ENCODE measurements at regions not wholly inside any gene's neighbourhood (a gene's known extent, or its start where the extent isn't known, plus 50 kb on each side); places are given as distances from the start of the nearest gene placed in this dataset.

DNA sequence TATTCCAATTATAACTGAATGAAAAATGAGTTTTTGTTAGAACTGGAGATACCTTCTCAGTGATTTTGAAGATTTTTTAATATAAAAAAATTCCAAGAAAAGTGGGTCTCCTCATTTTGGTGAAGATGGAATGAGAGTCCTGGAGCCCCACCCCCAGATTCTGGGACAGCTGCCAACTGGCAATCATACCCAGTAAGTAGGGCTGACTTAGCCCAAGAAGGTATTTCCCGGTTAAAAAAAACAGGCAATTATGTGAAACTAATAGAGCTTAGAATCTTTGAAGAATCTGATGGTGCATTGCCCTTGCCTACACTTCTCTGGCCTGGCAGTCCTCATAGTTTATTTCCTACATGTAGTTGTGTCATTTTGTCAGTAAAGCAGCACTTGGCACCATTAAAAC, 52.8 kb upstream of the VWDE start:
- no peak for DNase-seq (ENCODE audit: low read depth in 3 of 3, low spot score in 2 of 3)

DNA sequence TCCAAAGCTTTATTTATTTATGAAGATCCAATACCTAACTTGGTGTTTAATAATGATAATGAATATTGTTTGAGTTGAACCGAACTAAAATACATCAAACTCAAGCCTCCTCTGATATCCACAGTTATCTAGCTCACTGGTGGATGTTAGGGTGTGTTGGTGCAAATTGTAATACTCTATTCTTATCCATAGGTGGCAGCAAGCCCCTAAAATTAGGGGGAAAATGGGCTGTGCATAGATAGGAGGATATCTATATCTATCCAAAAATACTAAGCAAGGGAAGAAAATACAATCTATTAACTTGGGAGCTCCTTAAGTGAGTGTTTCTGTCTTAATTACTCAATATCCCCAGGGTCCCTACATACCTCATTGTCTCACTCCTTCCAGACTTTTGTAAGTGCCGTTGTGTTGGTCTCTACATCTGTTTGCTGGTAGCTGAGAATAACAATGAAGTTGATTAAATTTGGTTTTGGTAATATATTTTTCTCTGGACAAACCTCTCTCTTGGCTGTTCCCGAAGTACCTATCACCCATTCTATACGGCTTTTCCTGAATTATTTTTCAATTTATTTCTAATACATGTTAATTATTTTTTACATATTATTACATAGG, 55.0 kb upstream of the VWDE start:
- DNase-seq (ENCODE audit: low read depth in 3 of 3, low spot score in 2 of 3), result peak in 1 of 3 donors; percentile 5

DNA sequence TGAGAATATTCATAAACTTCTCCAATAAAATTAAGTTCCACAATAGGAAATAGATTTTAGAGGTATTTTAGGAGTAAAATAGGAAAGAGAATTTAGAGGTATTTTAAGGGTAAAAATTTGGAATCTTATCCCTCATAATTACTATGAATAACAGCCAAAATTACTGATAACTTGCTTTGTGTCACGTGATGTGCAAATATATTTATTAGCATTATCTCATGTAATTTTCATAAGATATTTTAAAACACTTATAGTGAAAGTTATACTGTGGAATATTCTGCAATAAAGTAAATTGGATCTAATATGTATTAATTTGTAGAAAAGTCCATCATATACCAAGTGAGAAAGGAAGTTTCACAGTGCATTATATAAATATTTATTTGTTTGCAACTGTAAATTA, 64.2 kb upstream of the VWDE start:
- no peak for DNase-seq (ENCODE audit: low read depth in 3 of 3, low spot score in 2 of 3)

DNA sequence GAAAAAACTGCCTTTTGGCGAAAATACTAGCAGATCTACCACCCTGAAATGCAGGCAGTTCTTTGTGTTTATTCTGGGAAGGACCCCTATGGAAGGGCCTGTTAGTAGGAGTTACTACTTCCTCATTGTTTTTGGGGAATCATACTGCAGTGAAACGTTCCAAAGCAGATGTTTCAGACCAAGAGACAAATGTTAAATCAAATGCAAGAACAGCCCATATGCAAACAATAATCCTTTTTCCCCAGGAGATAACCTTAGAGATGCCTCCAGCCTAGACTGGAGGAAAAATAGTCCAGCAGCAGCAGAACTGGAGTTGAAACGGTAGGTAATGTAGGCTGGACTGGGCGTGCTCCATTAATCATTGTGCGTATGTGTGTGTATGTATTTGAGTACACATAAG, 65.9 kb upstream of the VWDE start:
- no peak for DNase-seq (ENCODE audit: low read depth in 3 of 3, low spot score in 2 of 3)

DNA sequence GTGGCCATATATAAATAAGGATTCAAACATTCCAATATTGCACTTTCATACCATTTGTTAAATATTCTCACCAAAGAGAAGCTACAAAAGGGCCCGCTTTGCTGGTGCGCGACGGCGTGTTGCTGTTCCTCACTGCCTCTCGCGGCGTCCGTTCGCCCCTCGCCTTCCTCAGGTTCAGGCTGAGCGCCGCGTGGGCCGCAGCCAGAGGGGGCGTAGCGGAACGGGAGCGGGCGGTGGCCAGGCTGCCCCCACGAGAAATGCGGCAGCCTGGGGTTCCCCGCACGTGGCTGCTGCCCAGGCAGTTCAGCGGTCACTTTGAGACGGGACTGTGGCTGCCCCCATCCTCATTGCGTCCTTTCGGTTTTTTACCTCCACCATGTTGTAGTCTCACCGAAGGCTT, 67.3 kb upstream of the VWDE start:
- no peak for DNase-seq (ENCODE audit: low read depth in 3 of 3, low spot score in 2 of 3)

DNA sequence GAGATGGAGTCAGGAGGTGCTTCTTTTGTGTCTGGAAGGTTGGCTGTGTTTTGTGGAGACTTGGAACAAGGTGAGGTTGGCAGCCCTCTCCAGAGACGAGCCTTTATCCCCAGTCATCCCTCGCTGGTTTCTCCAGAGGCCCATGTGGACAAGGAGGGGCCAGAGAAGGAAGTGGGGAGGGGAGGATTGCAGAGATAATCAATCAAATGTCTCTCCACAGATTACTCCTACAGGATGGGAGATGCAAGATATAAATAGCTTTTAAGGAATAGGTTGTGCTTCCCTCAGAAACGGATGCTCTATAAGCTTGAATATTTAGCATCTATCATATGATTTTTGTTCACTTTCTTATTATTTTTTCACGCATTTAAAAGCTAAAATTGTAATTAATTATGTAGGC, 70.4 kb upstream of the VWDE start:
- no peak for DNase-seq (ENCODE audit: low read depth in 3 of 3, low spot score in 2 of 3)

DNA sequence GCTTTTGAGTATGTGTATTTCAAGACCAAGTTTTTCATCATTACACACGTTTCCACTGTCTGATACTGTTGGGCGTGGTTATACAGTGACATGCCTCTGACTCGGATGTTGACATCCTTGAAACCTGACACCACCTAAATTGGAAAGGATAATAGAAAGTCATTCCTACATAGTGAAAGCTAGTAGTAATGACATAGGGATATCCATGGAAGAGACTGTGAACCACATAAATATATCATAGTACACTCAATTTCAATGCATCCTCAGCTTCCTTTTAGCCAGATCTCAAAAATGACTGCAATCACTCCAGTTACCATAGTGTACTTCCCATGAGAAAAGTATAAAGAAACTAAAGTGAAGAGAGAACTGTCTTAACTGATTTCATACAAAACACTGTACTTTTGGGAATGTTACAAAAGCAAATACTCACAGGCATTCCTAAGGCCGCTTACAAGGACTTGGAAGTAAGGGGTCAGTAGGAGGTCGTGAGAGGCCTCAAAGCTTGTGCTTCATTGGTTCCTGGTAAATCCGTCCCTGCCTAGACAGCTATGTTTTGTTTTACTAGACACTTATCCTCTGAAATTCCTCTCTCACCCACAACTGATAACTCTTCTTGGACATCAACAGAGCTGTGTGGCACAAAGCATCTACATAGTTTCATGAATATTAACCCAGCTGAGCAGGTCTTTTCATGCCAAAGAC, 71.8 kb upstream of the VWDE start:
- DNase-seq (ENCODE audit: low read depth in 3 of 3, low spot score in 2 of 3), result no peak

DNA sequence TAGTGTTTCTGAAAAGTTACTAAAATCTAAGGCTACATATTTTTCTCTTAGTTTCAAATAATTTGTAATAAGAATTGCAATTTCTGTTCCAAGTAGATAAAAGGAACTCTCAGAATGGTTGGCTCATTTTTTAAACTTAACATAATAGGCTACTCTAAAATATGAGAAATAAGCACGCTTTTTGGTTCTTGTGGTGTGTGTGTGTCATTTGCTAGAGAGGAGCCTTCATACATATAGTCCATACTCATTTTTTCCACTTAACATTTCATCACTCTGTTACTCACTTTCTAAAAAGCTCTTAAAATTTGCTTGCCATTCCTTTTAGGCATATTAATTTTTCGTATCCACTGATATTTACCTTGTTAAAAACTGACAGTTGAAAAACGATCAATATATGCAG, 74.0 kb upstream of the VWDE start:
- DNase-seq (ENCODE audit: low read depth in 3 of 3, low spot score in 2 of 3), result no peak

DNA sequence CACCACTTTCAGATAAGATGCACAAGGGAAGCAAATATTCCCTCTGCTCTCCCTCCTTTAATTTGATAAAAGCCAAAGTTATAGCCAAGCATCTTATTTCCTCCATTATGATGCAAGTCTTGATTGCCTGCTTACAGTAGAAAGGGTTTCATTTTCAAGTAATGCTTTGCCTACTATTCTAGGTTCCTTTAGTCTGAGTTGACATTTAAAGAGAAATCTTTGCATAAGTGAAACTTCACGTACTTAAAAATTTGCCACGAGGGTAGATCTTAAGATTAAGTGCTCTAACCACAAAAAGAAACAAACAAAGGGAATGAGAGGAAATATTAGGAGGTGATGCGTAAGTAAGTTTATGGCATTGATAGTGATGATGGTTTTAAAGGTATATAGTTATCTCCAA, 78.1 kb upstream of the VWDE start:
- DNase-seq (ENCODE audit: low read depth in 3 of 3, low spot score in 2 of 3), result no peak

DNA sequence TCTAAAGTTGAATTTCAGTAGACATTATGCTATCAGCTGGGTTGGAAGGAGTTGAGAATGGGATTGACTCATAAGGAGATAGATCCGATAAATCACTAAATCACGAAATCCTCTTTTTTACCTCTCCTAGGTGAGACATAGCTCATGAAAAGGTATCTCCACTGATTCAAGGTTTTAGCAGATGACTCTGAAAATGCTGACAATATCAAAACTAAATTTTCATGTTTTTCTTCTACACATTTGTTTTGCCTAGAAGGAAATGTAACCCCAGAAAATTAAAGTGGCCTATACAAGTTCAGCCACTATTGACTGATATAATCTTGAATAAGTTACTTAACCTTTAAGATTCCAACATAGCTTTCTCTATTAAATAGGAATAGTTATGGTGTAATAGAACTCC, 82.2 kb upstream of the VWDE start:
- no peak for DNase-seq (ENCODE audit: low read depth in 3 of 3, low spot score in 2 of 3)

DNA sequence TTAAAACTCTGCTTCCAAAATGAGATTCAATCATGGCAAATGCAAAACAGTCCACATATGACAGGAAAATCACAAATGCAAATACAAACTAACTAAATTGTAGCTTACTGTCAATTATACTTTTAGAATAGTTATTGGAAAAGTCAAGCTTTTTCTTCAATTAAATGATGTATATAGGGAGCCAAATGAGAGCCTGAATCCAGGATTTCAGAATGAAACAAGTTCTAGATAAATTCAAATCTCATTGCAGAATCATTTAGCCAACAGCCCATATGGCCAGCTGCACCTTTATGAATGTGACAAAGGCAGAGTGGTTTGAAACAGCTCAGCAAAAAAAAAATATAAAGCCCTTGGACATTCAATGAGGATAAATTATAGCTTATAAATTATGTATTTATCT, 82.2 kb upstream of the SCIN start:
- no peak for DNase-seq (ENCODE audit: low read depth in 3 of 3, low spot score in 2 of 3)

DNA sequence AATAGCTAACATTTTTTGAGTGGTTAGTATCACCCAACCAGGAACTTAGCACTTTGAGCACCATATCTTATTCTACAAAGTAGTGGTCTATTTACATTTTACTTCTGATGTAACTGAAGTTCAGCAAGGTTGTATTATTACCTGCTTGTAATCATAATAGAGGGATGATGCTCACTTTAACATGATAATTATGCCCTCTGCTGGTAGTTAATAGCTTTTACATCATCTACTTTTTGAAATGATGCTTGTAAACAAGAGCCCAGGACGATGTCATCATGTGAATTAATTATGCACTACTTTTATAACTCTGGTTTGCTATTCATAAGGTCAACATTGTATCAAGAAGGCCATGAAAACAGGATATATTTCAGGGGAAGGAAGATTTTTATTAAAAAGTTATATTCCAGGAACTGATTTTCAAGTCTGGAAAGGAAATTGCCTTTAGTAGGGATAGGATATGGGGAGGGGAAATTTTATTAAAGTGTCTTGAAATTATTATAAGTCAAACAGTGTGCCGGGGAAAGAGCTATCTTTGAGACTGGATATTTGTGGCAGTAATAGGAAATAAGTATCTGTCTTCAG, 80.3 kb upstream of the SCIN start:
- no peak for DNase-seq (ENCODE audit: low read depth in 3 of 3, low spot score in 2 of 3)

DNA sequence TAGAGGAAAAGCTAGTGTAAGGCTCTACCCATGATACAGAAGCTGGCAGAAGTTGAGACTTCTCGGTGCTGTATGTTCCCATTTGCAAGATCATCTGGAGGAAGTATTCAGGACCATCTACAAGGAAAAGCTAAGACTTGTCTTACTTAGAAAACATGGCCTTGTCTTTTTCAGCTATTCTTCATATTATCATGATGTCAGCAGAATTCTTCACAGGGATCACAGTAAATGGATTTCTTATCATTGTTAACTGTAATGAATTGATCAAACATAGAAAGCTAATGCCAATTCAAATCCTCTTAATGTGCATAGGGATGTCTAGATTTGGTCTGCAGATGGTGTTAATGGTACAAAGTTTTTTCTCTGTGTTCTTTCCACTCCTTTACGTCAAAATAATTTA, 79.6 kb upstream of the SCIN start:
- no peak for DNase-seq (ENCODE audit: low read depth in 3 of 3, low spot score in 2 of 3)

DNA sequence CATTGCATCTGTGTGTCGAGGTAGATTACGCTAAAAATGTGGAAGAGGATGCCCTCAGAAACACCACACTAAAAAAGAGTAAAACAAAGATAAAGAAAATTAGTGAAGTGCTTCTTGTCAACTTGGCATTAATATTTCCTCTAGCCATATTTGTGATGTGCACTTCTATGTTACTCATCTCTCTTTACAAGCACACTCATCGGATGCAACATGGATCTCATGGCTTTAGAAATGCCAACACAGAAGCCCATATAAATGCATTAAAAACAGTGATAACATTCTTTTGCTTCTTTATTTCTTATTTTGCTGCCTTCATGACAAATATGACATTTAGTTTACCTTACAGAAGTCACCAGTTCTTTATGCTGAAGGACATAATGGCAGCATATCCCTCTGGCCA, 79.0 kb upstream of the SCIN start:
- DNase-seq (ENCODE audit: low read depth in 3 of 3, low spot score in 2 of 3), result no peak

DNA sequence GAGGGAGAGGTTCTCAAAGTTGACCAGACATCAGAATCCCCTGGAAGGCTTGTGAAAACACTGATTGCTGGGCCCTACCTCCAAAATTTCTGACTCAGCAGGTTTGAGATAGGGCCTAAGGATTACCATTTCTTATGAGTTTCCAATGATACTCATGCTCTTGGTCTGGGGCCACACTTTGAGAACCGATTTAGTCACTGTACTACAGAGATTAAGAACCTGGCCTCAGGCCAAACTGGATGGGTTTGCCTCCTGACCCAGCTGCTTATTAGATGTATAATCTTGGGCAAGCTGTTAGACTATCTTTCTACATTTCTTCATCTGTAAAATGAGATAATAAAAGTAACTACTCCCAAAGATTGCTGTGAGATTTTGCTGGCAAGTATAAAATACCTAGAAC, 77.1 kb upstream of the SCIN start:
- no peak for DNase-seq (ENCODE audit: low read depth in 3 of 3, low spot score in 2 of 3)

DNA sequence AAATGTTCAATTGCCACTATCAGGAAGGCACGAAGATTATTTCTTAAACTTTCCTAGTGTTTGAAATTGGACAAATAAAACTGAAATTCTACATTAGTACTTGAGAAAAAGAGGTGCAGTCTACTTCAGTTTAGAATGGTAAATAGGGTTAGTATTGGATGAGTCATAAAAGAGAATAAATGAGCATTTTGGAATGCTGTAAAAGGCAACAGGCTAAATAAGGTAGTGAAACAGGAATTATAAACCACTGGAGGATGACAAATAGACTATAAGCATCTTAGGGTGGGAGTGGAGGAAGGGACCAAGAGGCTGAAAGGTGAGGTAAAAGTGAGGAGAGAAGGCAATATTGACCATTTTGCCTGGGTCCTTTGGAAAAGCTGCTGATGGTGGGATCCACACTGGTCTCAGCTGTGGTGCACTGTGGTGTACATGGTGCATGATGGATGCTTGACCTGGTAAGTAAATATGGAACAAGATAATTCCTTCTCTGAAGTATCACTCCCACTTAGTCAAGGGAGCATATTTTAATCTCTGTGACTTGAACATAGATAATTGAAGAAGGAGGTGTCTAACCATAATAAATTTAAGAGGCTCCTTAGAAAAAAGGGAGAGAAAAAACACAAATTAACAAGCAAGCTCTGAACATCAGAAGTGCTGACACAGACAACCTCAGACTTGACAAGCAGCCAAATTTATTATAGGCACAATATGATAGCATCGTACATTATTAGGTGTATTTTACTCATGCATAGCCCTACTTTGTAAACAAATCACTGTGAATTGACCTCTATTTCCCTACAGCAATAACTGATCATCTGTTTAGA, 76.4 kb upstream of the SCIN start:
- DNase-seq (ENCODE audit: low read depth in 3 of 3, low spot score in 2 of 3), result no peak

DNA sequence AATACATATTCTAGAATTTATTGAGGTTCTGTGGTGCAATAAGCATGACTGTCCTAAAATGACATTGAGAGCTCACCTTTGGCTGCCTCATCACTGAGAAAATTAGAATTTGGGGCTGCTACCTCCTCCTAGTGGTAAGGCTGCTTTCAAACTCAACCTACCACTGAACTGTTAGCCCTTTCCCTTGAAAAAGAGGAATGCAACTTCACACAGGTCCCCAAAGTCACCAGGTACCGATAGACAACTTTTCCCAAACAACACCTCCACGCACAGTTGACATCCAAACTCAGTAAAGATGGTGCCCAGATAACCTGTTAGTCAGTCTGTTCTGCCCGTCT, 75.9 kb upstream of the SCIN start:
- no peak for DNase-seq (ENCODE audit: low read depth in 3 of 3, low spot score in 2 of 3)

DNA sequence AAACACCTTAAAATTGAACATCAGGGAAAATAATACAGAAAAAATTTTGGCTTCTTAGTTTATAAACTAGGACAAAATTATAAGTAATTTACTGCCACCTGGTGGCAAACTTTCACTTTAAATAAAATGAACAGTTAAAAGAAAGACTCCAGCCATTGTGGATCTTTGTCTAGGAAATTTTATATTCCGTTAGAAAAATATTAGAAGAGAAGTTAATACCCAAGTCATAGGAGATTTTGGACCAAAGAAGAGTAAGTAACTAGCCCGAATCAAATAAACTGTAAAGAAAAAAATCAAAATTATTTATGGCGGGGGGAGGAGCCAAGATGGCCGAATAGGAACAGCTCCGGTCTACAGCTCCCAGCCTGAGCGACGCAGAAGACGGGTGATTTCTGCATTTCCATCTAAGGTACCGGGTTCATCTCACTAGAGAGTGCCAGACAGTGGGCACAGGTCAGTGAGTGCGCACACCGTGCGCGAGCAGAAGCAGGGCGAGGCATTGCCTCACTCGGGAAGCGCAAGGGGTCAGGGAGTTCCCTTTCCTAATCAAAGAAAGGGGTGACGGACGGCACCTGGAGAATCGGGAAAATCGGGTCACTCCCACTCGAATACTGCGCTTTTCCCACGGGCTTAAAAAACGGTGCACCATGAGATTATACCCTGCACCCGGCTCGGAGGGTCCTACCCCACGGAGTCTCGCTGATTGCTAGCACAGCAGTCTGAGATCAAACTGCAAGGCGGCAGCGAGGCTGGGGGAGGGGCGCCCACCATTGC, 73.4 kb upstream of the SCIN start:
- DNase-seq (ENCODE audit: low read depth in 3 of 3, low spot score in 2 of 3), result peak; percentile 13 to 27 (median 21)

DNA sequence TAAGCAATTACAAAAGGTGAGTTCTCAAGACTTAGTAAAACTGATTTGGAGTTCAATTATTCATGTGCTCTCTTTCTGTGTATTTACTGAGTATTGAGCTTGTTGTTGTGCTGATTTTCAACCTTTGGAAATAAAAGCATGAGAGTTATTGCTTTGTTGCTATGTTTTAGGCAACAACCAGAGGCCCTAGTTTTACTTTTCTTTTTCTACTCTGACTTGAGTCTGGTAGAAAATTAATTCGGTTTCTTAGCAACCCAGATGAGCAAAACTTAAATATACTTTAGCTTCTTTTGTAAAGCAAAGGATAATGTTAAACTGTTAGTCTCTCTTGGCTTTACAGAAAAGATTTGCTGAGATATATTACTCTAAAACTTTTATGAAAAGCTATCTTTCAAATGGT, 66.4 kb upstream of the SCIN start:
- DNase-seq (ENCODE audit: low read depth in 3 of 3, low spot score in 2 of 3), result no peak

DNA sequence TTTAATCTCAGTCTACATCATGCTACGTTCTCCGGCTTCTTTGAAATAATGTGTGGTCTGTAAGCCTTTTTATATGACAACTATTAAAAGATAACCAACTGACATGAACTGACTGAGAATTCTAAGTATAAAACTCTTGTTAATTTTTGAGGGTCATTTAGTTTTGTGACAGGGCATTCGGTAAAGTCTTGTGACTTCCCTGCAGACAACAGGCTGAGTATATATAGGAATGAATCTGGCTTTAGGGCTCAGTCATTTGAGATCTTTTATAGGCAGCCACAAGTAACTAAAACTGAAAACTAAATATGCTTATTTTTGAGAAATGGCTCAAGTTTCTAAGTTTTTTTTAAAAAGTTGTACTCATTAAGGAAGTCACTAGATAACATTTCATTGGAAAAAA, 62.5 kb upstream of the SCIN start:
- DNase-seq (ENCODE audit: low read depth in 3 of 3, low spot score in 2 of 3), result no peak

DNA sequence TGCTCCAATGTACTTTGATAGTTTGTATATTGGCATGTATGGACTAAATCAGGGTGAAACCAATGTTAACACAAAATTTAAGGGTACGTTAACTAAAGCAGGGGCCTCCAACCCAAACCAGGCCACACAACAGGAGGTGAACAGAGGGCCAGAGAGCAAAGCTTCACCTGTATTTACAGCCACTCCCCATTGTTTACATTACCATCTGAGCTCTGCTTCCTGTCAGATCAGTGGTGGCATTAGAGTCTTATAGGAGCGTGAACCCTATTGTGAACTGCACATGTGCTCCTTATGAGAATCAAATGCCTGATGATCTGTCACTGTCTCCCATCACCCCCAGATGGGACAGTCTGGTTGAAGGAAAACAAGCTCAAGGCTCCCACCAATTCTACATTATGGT, 62.0 kb upstream of the SCIN start:
- DNase-seq (ENCODE audit: low read depth in 3 of 3, low spot score in 2 of 3), result no peak
